Naive thymus-derived CD4-positive, alpha-beta T cell (primary cell): ENCODE measurements at regions not wholly inside any gene's neighbourhood (a gene's known extent, or its start where the extent isn't known, plus 50 kb on each side); places are given as distances from the start of the nearest gene placed in this dataset.
A peak's percentile ranks its signal among the peaks of the same experiment; 100 is the strongest.

ENCODE experiments used
- ATAC-seq: fragments of 150-1000 bp; cut with Tn5 transposase; 2 replicates; pipeline ENCODE4 v1.10.0; 2021; ENCODE audit warnings: mild to moderate bottlenecking, moderate library complexity
- CTCF ChIA-PET: fragments of 350-600 bp; sonication (Branson Sonifier 250); formaldehyde crosslinking; loops from one replicate; lab custom pipeline; 2021; ENCODE audit warnings: antibody characterized with exemption; lab: Charles Lee
- POLR2A ChIA-PET: fragments of 350-600 bp; sonication (Branson Sonifier 250); formaldehyde crosslinking; loops from one replicate; lab custom pipeline; 2021; ENCODE audit warnings: antibody characterized with exemption, inconsistent platforms; lab: Charles Lee
- DNase-seq, 9 donors: peaks; one replicate each; pipeline versions ENCODE4 v3.0.0 to v3.0.0-alpha.2; 2020 to 2022; ENCODE audit warnings: mixed read lengths in 1 of 9
- H3K27ac ChIP-seq: one replicate; pipeline ENCODE4 v1.7.0; 2013; ENCODE audit warnings: mild to moderate bottlenecking, low read depth, low read length, moderate library complexity
- H3K27me3 ChIP-seq, 2 donors: one replicate each; pipeline ENCODE4 v1.7.0; 2013; ENCODE audit warnings: low read length in 2 of 2, mild to moderate bottlenecking in 2 of 2, moderate library complexity in 2 of 2; ENCODE audit not compliant: control insufficient read depth in 2 of 2, insufficient read depth in 2 of 2
- H3K36me3 ChIP-seq, 3 experiments: 1 replicate in 2 of 3; 2 replicates in 1 of 3; pipeline ENCODE4 v1.7.0; 2013; ENCODE audit warnings: low read length in 3 of 3, mild to moderate bottlenecking in 3 of 3, moderate library complexity in 1 of 3; ENCODE audit not compliant: insufficient read depth in 3 of 3, control insufficient read depth in 2 of 3
- H3K4me1 ChIP-seq, 2 donors: one replicate each; pipeline ENCODE4 v1.7.0; 2013; ENCODE audit warnings: low read length in 2 of 2, mild to moderate bottlenecking in 2 of 2, moderate library complexity in 1 of 2; ENCODE audit not compliant: control insufficient read depth in 2 of 2, insufficient read depth in 2 of 2
- H3K4me3 ChIP-seq: 2 replicates; pipeline ENCODE4 v1.7.0; 2013; ENCODE audit warnings: mild to moderate bottlenecking, low read length
- H3K9me3 ChIP-seq, 3 experiments: 1 replicate in 2 of 3; 2 replicates in 1 of 3; pipeline ENCODE4 v1.7.0; 2013; ENCODE audit warnings: low read length in 3 of 3; ENCODE audit not compliant: control insufficient read depth in 2 of 3
- H3K27ac Mint-ChIP-seq, 9 donors: one replicate each; pipeline ENCODE4 v1.8.0; 2020 to 2022; ENCODE audit warnings: mixed read lengths in 9 of 9, mild to moderate bottlenecking in 8 of 9, moderate library complexity in 5 of 9, inconsistent platforms in 2 of 9
- H3K27me3 Mint-ChIP-seq, 5 donors: one replicate each; pipeline ENCODE4 v1.8.0; 2021 to 2022; ENCODE audit warnings: mixed read lengths in 5 of 5, mild to moderate bottlenecking in 1 of 5
- H3K36me3 Mint-ChIP-seq, 5 donors: one replicate each; pipeline ENCODE4 v1.8.0; 2020 to 2022; ENCODE audit warnings: mixed read lengths in 5 of 5, mild to moderate bottlenecking in 3 of 5, inconsistent platforms in 1 of 5
- H3K4me1 Mint-ChIP-seq, 7 donors: one replicate each; pipeline ENCODE4 v1.8.0; 2020 to 2022; ENCODE audit warnings: mixed read lengths in 7 of 7, mild to moderate bottlenecking in 3 of 7, inconsistent platforms in 1 of 7
- H3K4me3 Mint-ChIP-seq, 10 donors: one replicate each; pipeline ENCODE4 v1.8.0; 2020 to 2022; ENCODE audit warnings: mild to moderate bottlenecking in 10 of 10, mixed read lengths in 10 of 10, moderate library complexity in 6 of 10, inconsistent platforms in 2 of 10
- H3K9me3 Mint-ChIP-seq, 11 donors: one replicate each; pipeline ENCODE4 v1.8.0; 2020 to 2022; ENCODE audit warnings: mixed read lengths in 11 of 11, mild to moderate bottlenecking in 4 of 11, inconsistent platforms in 1 of 11, moderate library complexity in 1 of 11
- intact Hi-C, 2 donors: fragments of 100-400 bp; cut with micrococcal nuclease; formaldehyde crosslinking; loops; one replicate each; pipeline ENCODE4 v1.15.1; 2023

GRCh38 chr4:182143822-182144625 lies 99.2 kb upstream of the TENM3 start:
- peaks cover 0 to 29% (median 17%) of the 10 kb centered on the region in 7 donors for H3K4me1 Mint-ChIP-seq
- H3K4me3 ChIP-seq = no peak overlapping the region
- DNase-seq = no peak

GRCh38 chr4:182144626-182145333 lies 98.4 kb upstream of the TENM3 start:
- Mint-ChIP-seq H3K27ac (peak overlapping the region in 1 of 9 donors; percentile 18), H3K9me3 (peaks cover 0 to 7% (median 0%) of the 10 kb centered on the region in 11 donors), H3K36me3 (peaks cover 0 to 7% (median 0%) of the 10 kb centered on the region in 5 donors), H3K27me3 (peaks cover 64 to 75% (median 65%) of the 10 kb centered on the region in 5 donors), H3K4me3 (peak overlapping the region; percentile 42 to 80 (median 72)), H3K4me1 (peaks cover 0 to 26% (median 17%) of the 10 kb centered on the region in 7 donors)
- intact Hi-C loops = loop anchor here in 1 of 2 donors (10.0 kb wide), 2 partner anchors 310 to 1760 kb away; partner anchors contain the start of gene STOX2
- DNase-seq = no peak
- no peaks in the 10 kb centered on the region for H3K9me3 ChIP-seq
- H3K27ac ChIP-seq = no peak overlapping the region
- H3K4me1 ChIP-seq = no peaks in the 10 kb centered on the region
- peaks cover 0 to 7% of the 10 kb centered on the region in 2 donors for H3K27me3 ChIP-seq
- H3K36me3 ChIP-seq = no peaks in the 10 kb centered on the region
- CTCF ChIA-PET = no interaction called here
- H3K4me3 ChIP-seq = no peak overlapping the region
- POLR2A ChIA-PET = no interaction called here
- no peak for ATAC-seq

More at GRCh38 chr4:182143822-182144625, 99.2 kb upstream of the TENM3 start:
- H3K27ac ChIP-seq = no peak overlapping the region
- ATAC-seq = no peak
- H3K27ac Mint-ChIP-seq = peak overlapping the region in 1 of 9 donors; percentile 42
- intact Hi-C loops = loop anchor here in 1 of 2 donors (10.0 kb wide), 2 partner anchors 311 to 1761 kb away; partner anchors contain the start of gene STOX2
- no peaks in the 10 kb centered on the region for H3K9me3 ChIP-seq
- H3K27me3 Mint-ChIP-seq = peaks cover 61 to 74% (median 71%) of the 10 kb centered on the region in 5 donors
- H3K9me3 Mint-ChIP-seq = peaks cover 0 to 7% (median 0%) of the 10 kb centered on the region in 11 donors
- H3K4me1 ChIP-seq = no peaks in the 10 kb centered on the region
- peaks cover 0 to 7% (median 0%) of the 10 kb centered on the region in 5 donors for H3K36me3 Mint-ChIP-seq
- ChIA-PET POLR2A (no interaction called here), CTCF (no interaction called here)
- H3K4me3 Mint-ChIP-seq = peak overlapping the region; percentile 56 to 84 (median 66)
- H3K36me3 ChIP-seq = no peaks in the 10 kb centered on the region
- H3K27me3 ChIP-seq = peaks cover 0 to 7% of the 10 kb centered on the region in 2 donors

DNA sequence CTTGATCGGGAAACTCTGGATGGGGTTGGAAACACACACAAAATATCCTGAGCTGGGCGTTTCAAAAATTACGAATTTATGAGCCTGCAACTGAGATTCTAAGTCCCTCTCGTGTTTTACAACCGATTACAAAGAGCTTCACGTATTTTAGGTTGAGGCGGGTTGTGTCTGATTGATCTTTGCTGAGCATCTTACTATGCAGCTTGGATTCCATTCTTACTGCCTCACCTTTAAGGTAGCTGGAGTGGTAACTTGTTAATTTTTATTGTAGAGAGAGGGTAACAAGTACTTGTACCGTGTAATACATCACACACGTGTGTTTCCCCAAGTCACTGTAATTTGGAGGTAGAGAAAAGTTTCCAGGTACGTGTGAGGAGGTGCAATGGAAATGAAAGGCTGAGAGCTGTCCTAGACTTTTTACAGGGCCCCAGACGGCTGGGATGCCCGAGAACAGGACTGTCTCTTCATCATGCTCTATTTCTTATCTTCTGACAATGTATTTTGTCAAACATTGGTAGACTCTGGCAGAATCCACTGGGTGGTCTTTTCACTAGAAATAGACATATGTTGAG lies 97.8 kb upstream of the TENM3 start:
- peaks cover 61 to 75% (median 70%) of the 10 kb centered on the region in 5 donors for H3K27me3 Mint-ChIP-seq
- intact Hi-C loops = loop anchor here in 1 of 2 donors (10.0 kb wide), 2 partner anchors 309 to 1759 kb away; partner anchors contain the start of gene STOX2
- H3K4me1 ChIP-seq = no peaks in the 10 kb centered on the region
- H3K36me3 ChIP-seq = no peaks in the 10 kb centered on the region
- POLR2A ChIA-PET = no interaction called here
- peaks cover 0 to 7% (median 0%) of the 10 kb centered on the region in 11 donors for H3K9me3 Mint-ChIP-seq
- H3K4me3 Mint-ChIP-seq = peak overlapping the region; percentile 42 to 80 (median 72)
- no peak for DNase-seq
- no peaks in the 10 kb centered on the region for H3K9me3 ChIP-seq
- peaks cover 0 to 26% (median 17%) of the 10 kb centered on the region in 7 donors for H3K4me1 Mint-ChIP-seq
- CTCF ChIA-PET = no interaction called here
- no peak overlapping the region for H3K4me3 ChIP-seq
- H3K36me3 Mint-ChIP-seq = peaks cover 0 to 7% (median 0%) of the 10 kb centered on the region in 5 donors
- ATAC-seq = no peak
- H3K27me3 ChIP-seq = peaks cover 0 to 7% of the 10 kb centered on the region in 2 donors
- no peak overlapping the region for H3K27ac ChIP-seq
- peak overlapping the region in 1 of 9 donors; percentile 18 for H3K27ac Mint-ChIP-seq

DNA sequence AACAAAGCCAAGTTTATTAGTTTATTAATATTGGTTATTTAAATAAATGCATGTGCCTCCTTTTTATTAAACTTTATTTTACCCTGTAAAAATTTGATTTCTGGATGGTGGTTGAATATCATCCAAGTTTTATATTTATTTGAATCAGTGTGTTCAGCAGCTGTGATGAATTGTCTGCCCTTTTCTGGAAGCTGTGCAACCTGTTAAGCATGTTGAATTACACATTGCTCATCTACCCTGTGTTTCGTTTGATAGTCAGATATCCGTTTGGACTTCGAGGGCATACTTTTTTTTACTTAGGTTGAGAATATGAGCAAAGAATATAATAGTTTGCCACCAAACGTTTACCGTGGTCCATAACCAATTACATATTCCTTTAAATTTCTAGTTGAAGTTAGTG lies 95.8 kb upstream of the TENM3 start:
- Histone ChIP-seq H3K9me3 (no peaks in the 10 kb centered on the region), H3K4me3 (no peak overlapping the region), H3K36me3 (no peaks in the 10 kb centered on the region), H3K4me1 (no peaks in the 10 kb centered on the region), H3K27me3 (peaks cover 0 to 7% of the 10 kb centered on the region in 2 donors), H3K27ac (no peak overlapping the region)
- CTCF ChIA-PET = no interaction called here
- POLR2A ChIA-PET = no interaction called here
- peaks cover 46 to 68% (median 56%) of the 10 kb centered on the region in 5 donors for H3K27me3 Mint-ChIP-seq
- H3K4me1 Mint-ChIP-seq = peaks cover 0 to 20% (median 12%) of the 10 kb centered on the region in 7 donors
- H3K4me3 Mint-ChIP-seq = no peak overlapping the region
- peaks cover 0 to 7% (median 0%) of the 10 kb centered on the region in 11 donors for H3K9me3 Mint-ChIP-seq
- no peak for ATAC-seq
- no peak overlapping the region for H3K27ac Mint-ChIP-seq
- no peak for DNase-seq
- intact Hi-C loops = loop anchor here in 1 of 2 donors (10.0 kb wide), 2 partner anchors 307 to 1757 kb away; partner anchors contain the start of gene STOX2
- peaks cover 0 to 7% (median 0%) of the 10 kb centered on the region in 5 donors for H3K36me3 Mint-ChIP-seq

DNA sequence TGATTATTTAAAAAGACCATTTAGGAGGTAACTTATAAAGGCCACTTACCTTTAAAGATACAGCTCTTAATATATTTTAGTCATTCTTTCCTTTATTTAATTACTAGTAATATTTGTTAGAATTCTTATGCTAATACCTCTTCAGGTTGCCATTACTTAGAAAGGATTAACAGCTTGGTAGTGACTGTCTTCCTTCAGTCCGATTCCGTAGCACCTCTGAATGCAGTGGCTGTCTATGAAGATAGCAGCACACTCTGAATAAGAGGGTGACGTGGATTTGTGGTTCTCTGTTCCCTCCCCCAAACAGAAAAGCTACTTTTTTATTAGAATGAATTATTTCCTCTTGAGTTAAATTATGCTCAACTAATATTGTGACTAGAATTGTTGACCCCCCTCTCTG lies 92.6 kb upstream of the TENM3 start:
- no peaks in the 10 kb centered on the region for H3K9me3 ChIP-seq
- DNase-seq = no peak
- Mint-ChIP-seq H3K4me1 (peaks cover 0 to 2% (median 0%) of the 10 kb centered on the region in 7 donors), H3K36me3 (no peaks in the 10 kb centered on the region), H3K4me3 (no peak overlapping the region), H3K27ac (no peak overlapping the region), H3K9me3 (no peaks in the 10 kb centered on the region), H3K27me3 (peaks cover 25 to 51% (median 35%) of the 10 kb centered on the region in 5 donors)
- H3K27ac ChIP-seq = no peak overlapping the region
- no peak for ATAC-seq
- H3K4me1 ChIP-seq = no peaks in the 10 kb centered on the region
- no peak overlapping the region for H3K4me3 ChIP-seq
- peaks cover 0 to under 1% of the 10 kb centered on the region in 2 donors for H3K27me3 ChIP-seq
- ChIA-PET CTCF (no interaction called here), POLR2A (no interaction called here)
- H3K36me3 ChIP-seq = no peaks in the 10 kb centered on the region
- intact Hi-C loops = no loop called here

GRCh38 chr4:182155806-182156205 lies 87.4 kb upstream of the TENM3 start:
- Mint-ChIP-seq H3K4me3 (no peak overlapping the region), H3K4me1 (no peaks in the 10 kb centered on the region), H3K36me3 (no peaks in the 10 kb centered on the region), H3K9me3 (peaks cover 0 to 4% (median 0%) of the 10 kb centered on the region in 11 donors), H3K27me3 (peaks cover 4 to 23% (median 16%) of the 10 kb centered on the region in 5 donors), H3K27ac (no peak overlapping the region)
- H3K36me3 ChIP-seq = no peaks in the 10 kb centered on the region
- H3K27me3 ChIP-seq = no peaks in the 10 kb centered on the region
- intact Hi-C loops = no loop called here
- ChIA-PET CTCF (no interaction called here), POLR2A (no interaction called here)
- no peak overlapping the region for H3K27ac ChIP-seq
- H3K4me1 ChIP-seq = no peaks in the 10 kb centered on the region
- no peaks in the 10 kb centered on the region for H3K9me3 ChIP-seq
- no peak overlapping the region for H3K4me3 ChIP-seq
- DNase-seq = no peak
- ATAC-seq = no peak
